Heart left ventricle (tissue), 16 donors: ENCODE measurements at regions not wholly inside any gene's neighbourhood (a gene's known extent, or its start where the extent isn't known, plus 50 kb on each side); places are given as distances from the start of the nearest gene placed in this dataset.

Experiments used
- ATAC-seq, 4 donors: fragments of 200-7000 bp; cut with Tn5 transposase; one replicate each; pipeline ENCODE4 v1.9.1; 2020 to 2022; ENCODE audit warnings: moderate library complexity in 4 of 4, mild to moderate bottlenecking in 3 of 4, moderate number of reproducible peaks in 1 of 4
- DNase-seq, 5 donors: peaks; one replicate each; pipeline ENCODE4 v3.0.0-alpha.2; 2020
- H3K27ac ChIP-seq, 12 donors: fragments of 200-600 bp; sonication (generic) in 4 of 12; one replicate each; pipeline versions ENCODE4 v1.5.0 to v1.8.0; 2016 to 2022; ENCODE audit warnings: mild to moderate bottlenecking in 2 of 12
- H3K27me3 ChIP-seq, 9 donors: fragments of 200-600 bp; sonication (generic) in 2 of 9; one replicate each; pipeline versions ENCODE4 v1.5.1 to v1.8.0; 2016 to 2022; ENCODE audit warnings: mild to moderate bottlenecking in 3 of 9
- H3K36me3 ChIP-seq, 9 donors: fragments of 200-600 bp; sonication (generic) in 2 of 9; one replicate each; pipeline versions ENCODE4 v1.5.0 to v1.8.0; 2018 to 2022; ENCODE audit warnings: mild to moderate bottlenecking in 2 of 9
- H3K4me1 ChIP-seq, 12 donors: fragments of 200-600 bp; sonication (generic) in 4 of 12; one replicate each; pipeline versions ENCODE4 v1.5.0 to v1.8.0; 2016 to 2022; ENCODE audit warnings: mild to moderate bottlenecking in 3 of 12
- H3K4me3 ChIP-seq, 12 donors: fragments of 200-600 bp; sonication (generic) in 4 of 12; one replicate each; pipeline versions ENCODE4 v1.5.0 to v1.8.0; 2017 to 2022; ENCODE audit warnings: mild to moderate bottlenecking in 9 of 12, moderate library complexity in 4 of 12
- H3K9me3 ChIP-seq, 12 donors: fragments of 200-600 bp; sonication (generic) in 4 of 12; one replicate each; pipeline versions ENCODE4 v1.5.0 to v1.8.0; 2016 to 2022; ENCODE audit warnings: mild to moderate bottlenecking in 1 of 12
- POLR2A ChIP-seq, 2 donors: fragments of 450-650 bp; IDR thresholded peaks; one replicate each; pipeline ENCODE4 v1.6.1; 2017; ENCODE audit warnings: antibody characterized with exemption in 2 of 2, mild to moderate bottlenecking in 2 of 2, moderate library complexity in 2 of 2
- WGBS, 4 donors: extraction: QIAGEN DNeasy Blood & Tissue Kit in 2 of 4; methylation state at CpG; one replicate each; pipeline versions ENCODE4 v1.1.5 to v1.1.7; 2013 to 2018; 5-methylcytosine and 5-hydroxymethylcytosine counted together
- intact Hi-C, 10 donors: fragments of 100-400 bp; cut with DNase I; formaldehyde crosslinking; loops; one replicate each; pipeline versions ENCODE4 v1.11.1 to v1.14.2; 2022
- TF ChIP-seq, protein P1 (sequence below), 12 donors: fragments of 200-600 bp; sonication (generic) in 4 of 12; IDR thresholded peaks; one replicate each; pipeline versions ENCODE4 v1.5.0 to v1.8.0; 2018 to 2022; ENCODE audit warnings: antibody characterized with exemption in 12 of 12, mild to moderate bottlenecking in 5 of 12
- donor health status: ischemic (EF 13 %, LVEDD 7.1; RV severe dilation, severe dysfunction).
- donor health status: healthy with polysubstance abuse.
- donor health status: DM: no; HTN: yes; CAD: no.
- donor health status: DM: no; HTN: no; CAD: no.
- donor health status: ischemic (EF 25% LVEDD 6.9; RV normal size, moderate dysfunction).
- donor health status: ischemic (EF 25% LVEDD 5.7; RV mildly dilated, moderate dysfunction).
- donor health status: healthy.
- donor health status: DM: yes; HTN: yes; CAD: no.
- donor health status: ischemic (EF 35%, LVEDD 5.7; RV mildly dilated, moderate dysfunction).
- donor health status: nonischemic (EF 11% LVEDD 7.7; RV severe dilation, severe dysfunction).
- donor health status: DM: yes; HTN: yes; CAD: no.
- donor health status: PGD.
- donor health status: ischemic (EF 29% LVEDD 5.4; RV normal size, mild dysfunction).
- donor health status: nonischemic (EF 23%, LVEDD 6.1; RV moderate dilation, normal function).

DNA sequence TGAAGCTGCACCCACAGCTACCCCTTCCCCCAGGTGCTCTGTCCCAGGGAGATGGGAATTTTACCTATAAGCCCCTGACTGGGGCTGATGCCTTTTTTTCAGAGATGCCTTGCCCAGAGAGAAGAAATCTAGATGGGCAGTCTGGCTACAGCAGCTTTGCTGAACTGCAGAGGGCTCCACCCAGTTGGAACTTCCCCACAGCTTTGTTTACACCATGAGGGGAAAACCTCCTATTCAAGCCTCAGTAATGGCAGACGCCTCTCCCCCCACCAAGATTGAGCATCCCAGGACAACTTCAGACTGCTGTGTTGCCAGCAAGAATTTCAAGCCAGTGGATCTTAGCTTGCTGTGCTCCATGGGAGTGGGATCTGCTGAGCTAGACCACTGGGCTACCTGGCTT, 122.6 kb upstream of the MOCS1 start:
- Histone ChIP-seq H3K36me3 (no peaks in the 10 kb centered on the region), H3K4me3 (no peak overlapping the region), H3K27ac (no peak overlapping the region), H3K4me1 (no peaks in the 10 kb centered on the region), H3K9me3 (peaks cover 0 to 4% (median 0%) of the 10 kb centered on the region in 12 donors), H3K27me3 (peaks cover 0 to 4% (median 0%) of the 10 kb centered on the region in 9 donors)
- TF ChIP-seq, protein P1, sequence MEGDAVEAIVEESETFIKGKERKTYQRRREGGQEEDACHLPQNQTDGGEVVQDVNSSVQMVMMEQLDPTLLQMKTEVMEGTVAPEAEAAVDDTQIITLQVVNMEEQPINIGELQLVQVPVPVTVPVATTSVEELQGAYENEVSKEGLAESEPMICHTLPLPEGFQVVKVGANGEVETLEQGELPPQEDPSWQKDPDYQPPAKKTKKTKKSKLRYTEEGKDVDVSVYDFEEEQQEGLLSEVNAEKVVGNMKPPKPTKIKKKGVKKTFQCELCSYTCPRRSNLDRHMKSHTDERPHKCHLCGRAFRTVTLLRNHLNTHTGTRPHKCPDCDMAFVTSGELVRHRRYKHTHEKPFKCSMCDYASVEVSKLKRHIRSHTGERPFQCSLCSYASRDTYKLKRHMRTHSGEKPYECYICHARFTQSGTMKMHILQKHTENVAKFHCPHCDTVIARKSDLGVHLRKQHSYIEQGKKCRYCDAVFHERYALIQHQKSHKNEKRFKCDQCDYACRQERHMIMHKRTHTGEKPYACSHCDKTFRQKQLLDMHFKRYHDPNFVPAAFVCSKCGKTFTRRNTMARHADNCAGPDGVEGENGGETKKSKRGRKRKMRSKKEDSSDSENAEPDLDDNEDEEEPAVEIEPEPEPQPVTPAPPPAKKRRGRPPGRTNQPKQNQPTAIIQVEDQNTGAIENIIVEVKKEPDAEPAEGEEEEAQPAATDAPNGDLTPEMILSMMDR (IDR thresholded peaks at IDR 0.05): no peak
- TF ChIP-seq POLR2A (IDR thresholded peaks at IDR 0.05): no peak
- 60 to 80% (median 71%) methylated on average over 1 of the region's 1 CpG for WGBS, 4 donors
- DNase-seq (no peak), ATAC-seq (no peak)
- intact Hi-C loops: no loop called here

DNA sequence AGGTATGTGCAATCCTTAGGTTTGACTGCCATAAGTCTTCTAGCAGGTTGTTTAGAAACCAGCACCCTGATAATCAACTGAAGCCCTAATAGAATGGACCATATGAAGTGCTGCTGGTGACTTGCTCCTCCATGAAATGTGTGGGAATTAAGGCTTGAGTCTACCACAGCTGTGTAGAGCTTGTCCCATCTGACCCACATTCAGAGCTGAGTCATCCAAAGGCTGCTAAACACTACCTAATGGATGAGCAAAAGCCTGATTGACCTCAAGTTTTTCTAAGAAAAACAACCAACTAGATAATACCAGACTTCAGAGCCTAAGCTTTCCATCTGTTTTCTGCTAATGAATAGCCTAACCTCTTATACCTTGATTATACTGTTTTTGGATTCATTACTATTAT, 120.3 kb upstream of the MOCS1 start:
- Histone ChIP-seq H3K27me3 (peaks cover 0 to 14% (median 0%) of the 10 kb centered on the region in 9 donors), H3K27ac (no peak overlapping the region), H3K36me3 (no peaks in the 10 kb centered on the region), H3K4me1 (no peaks in the 10 kb centered on the region), H3K9me3 (peaks cover 0 to 2% (median 0%) of the 10 kb centered on the region in 12 donors), H3K4me3 (no peak overlapping the region)
- intact Hi-C loops: no loop called here
- TF ChIP-seq, protein P1 (IDR thresholded peaks at IDR 0.05): no peak
- TF ChIP-seq POLR2A (IDR thresholded peaks at IDR 0.05): no peak
- no peak for ATAC-seq
- DNase-seq: no peak

DNA sequence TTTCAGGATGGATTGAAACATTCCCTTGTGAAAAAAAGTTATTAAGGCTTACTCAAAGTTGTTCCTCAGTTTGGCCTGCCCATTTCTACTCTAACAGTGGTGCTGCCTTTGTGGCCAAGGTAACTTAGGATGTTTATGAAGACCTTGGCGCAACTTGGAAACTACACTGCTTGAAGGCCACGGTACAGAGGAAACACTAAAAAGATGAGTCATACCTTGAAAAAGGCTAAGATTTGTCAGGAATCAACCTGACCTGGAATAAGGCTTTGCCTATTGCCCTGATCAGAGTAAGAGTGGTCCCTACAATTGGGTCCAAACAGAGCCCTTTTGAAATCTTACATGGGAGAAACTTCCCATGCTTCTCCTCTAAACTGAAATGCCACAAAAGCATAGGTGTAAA, 119.9 kb upstream of the MOCS1 start:
- DNase-seq: no peak
- Histone ChIP-seq H3K27ac (no peak overlapping the region), H3K27me3 (peaks cover 0 to 14% (median 0%) of the 10 kb centered on the region in 9 donors), H3K9me3 (no peaks in the 10 kb centered on the region), H3K4me3 (no peak overlapping the region), H3K36me3 (no peaks in the 10 kb centered on the region), H3K4me1 (no peaks in the 10 kb centered on the region)
- no peak for ATAC-seq
- intact Hi-C loops: no loop called here
- TF ChIP-seq POLR2A (IDR thresholded peaks at IDR 0.05): no peak
- TF ChIP-seq, protein P1 (IDR thresholded peaks at IDR 0.05): no peak
- 66 to 87% (median 71%) methylated on average over 2 of the region's 2 CpGs for WGBS, 4 donors

DNA sequence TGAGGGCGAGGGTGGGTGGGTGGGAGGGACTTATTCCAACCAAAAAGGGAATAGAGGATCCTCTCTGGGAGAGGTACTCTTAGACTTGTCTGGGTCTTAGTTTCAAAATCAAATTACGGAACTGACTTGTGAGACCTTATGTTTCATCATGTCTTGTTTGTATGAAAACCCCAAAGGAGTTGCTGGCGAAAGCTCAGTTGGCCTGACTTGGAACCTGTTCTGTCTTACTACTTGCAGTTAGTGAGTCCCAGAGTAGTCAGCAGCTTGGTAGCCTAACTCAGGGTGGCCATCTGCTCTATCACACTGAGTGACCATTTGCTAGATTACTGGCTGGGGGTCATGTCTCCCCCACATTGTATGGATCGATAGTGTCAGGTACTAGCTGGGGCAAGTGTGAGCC, 114.9 kb upstream of the MOCS1 start:
- no peak for ATAC-seq
- H3K4me3 ChIP-seq: no peak overlapping the region
- H3K27me3 ChIP-seq: peaks cover 0 to 14% (median 0%) of the 10 kb centered on the region in 9 donors
- no peak overlapping the region for H3K27ac ChIP-seq
- intact Hi-C loops: no loop called here
- no peaks in the 10 kb centered on the region for H3K36me3 ChIP-seq
- no peaks in the 10 kb centered on the region for H3K4me1 ChIP-seq
- no peaks in the 10 kb centered on the region for H3K9me3 ChIP-seq
- WGBS, 4 donors: 75 to 86% (median 84%) methylated on average over 4 of the region's 4 CpGs
- no peak for TF ChIP-seq POLR2A (IDR thresholded peaks at IDR 0.05)
- TF ChIP-seq, protein P1 (IDR thresholded peaks at IDR 0.05): no peak
- DNase-seq: no peak
